Fibroblast of lung (primary cell): ENCODE measurements at regions not wholly inside any gene's neighbourhood (a gene's known extent, or its start where the extent isn't known, plus 50 kb on each side); places are given as distances from the start of the nearest gene placed in this dataset.
"Not testable (repeated sequence)": the region's sequence is repeated elsewhere in the genome, so short reads cannot be mapped to it uniquely, and the experiment has no call there.

Experiments used
- DNase-seq, 2 donors: peaks; one replicate each; pipeline versions ENCODE4 v3.0.0 to v3.0.0-alpha.2; 2010; ENCODE audit warnings: low read depth in 2 of 2
- H2AFZ ChIP-seq: 2 replicates; pipeline ENCODE4 v1.5.1; 2012; ENCODE audit warnings: low read length, control low read depth, inconsistent platforms
- H3K27ac ChIP-seq: 2 replicates; pipeline ENCODE4 v1.5.1; 2011; ENCODE audit warnings: low read length, control low read depth; ENCODE audit not compliant: insufficient read depth
- H3K27me3 ChIP-seq: 2 replicates; pipeline ENCODE4 v1.5.1; 2011; ENCODE audit warnings: mild to moderate bottlenecking, low read length; ENCODE audit not compliant: control insufficient read depth, insufficient read depth
- H3K36me3 ChIP-seq: 2 replicates; pipeline ENCODE4 v1.5.1; 2011; ENCODE audit warnings: low read length; ENCODE audit not compliant: control insufficient read depth, insufficient read depth
- H3K4me1 ChIP-seq: 2 replicates; pipeline ENCODE4 v1.5.1; 2011; ENCODE audit warnings: low read length; ENCODE audit not compliant: control insufficient read depth, insufficient read depth; ENCODE audit errors: extremely low read depth
- H3K4me2 ChIP-seq: 2 replicates; pipeline ENCODE4 v1.5.1; 2011; ENCODE audit warnings: low read length, control low read depth; ENCODE audit not compliant: insufficient read depth; ENCODE audit errors: extremely low read depth
- H3K4me3 ChIP-seq, 4 experiments: fragments of 200-600 bp in 1 of 4; sonication (generic) in 1 of 4; replicated peaks in 1 of 4; 2 replicates each; pipeline ENCODE4 v1.5.1; 2011 to 2016; ENCODE audit warnings: low read length in 4 of 4, low read depth in 3 of 4, mild to moderate bottlenecking in 3 of 4, control low read depth in 2 of 4, inconsistent platforms in 1 of 4, mixed read lengths in 1 of 4; ENCODE audit not compliant: insufficient read depth in 1 of 4; ENCODE audit errors: control extremely low read depth in 1 of 4
- H3K79me2 ChIP-seq: 2 replicates; pipeline ENCODE4 v1.5.1; 2012; ENCODE audit warnings: mild to moderate bottlenecking, low read length, inconsistent platforms; ENCODE audit not compliant: control insufficient read depth, insufficient read depth
- H3K9ac ChIP-seq: 2 replicates; pipeline ENCODE4 v1.5.1; 2011; ENCODE audit warnings: mild to moderate bottlenecking, low read length, control low read depth; ENCODE audit not compliant: insufficient read depth
- H3K9me3 ChIP-seq: 2 replicates; pipeline ENCODE4 v1.5.1; 2012; ENCODE audit warnings: low read depth, low read length; ENCODE audit not compliant: control insufficient read depth, insufficient read depth
- H4K20me1 ChIP-seq: 2 replicates; pipeline ENCODE4 v1.5.1; 2011; ENCODE audit warnings: low read length; ENCODE audit not compliant: control insufficient read depth, insufficient read depth; ENCODE audit errors: extremely low read depth
- CTCF ChIP-seq, 2 donors: IDR thresholded peaks in 1 of 2; conservative IDR thresholded peaks in 1 of 2; 1 replicate in 1 of 2; 2 replicates in 1 of 2; pipeline ENCODE4 v1.5.1; 2011 to 2012; ENCODE audit warnings: low read length in 2 of 2, control low read depth in 1 of 2, inconsistent platforms in 1 of 2, low read depth in 1 of 2, mild to moderate bottlenecking in 1 of 2
- EZH2 ChIP-seq: IDR thresholded peaks from 2 replicates; pipeline ENCODE4 v1.5.1; 2012; ENCODE audit warnings: low read length, control low read depth, mild to moderate bottlenecking; ENCODE audit errors: missing control alignments

- H3K4me3 ChIP-seq = no peak overlapping the region
- no peaks in the 10 kb centered on the region for H4K20me1 ChIP-seq
- no peak overlapping the region for H3K9ac ChIP-seq
- no peaks in the 10 kb centered on the region for H3K27me3 ChIP-seq
- no peaks in the 10 kb centered on the region for H3K4me1 ChIP-seq
- H3K4me2 ChIP-seq = no peak overlapping the region
- DNase-seq = no peak
- no peaks in the 10 kb centered on the region for H3K79me2 ChIP-seq
- no peaks in the 10 kb centered on the region for H3K9me3 ChIP-seq
- H3K36me3 ChIP-seq = no peaks in the 10 kb centered on the region
- H2AFZ ChIP-seq = no peak overlapping the region
- no peak overlapping the region for H3K27ac ChIP-seq
- no peak for TF ChIP-seq CTCF (conservative IDR thresholded peaks at IDR 0.05 in 1 of 2, IDR thresholded peaks at IDR 0.05 in 1 of 2; ENCODE audit: low read depth in 1 of 2, low read length in 2 of 2)
- TF ChIP-seq EZH2 = no peak
These were observed 328.7 kb downstream of the FAM181B start for GRCh38 chr11:82404981-82405380.

- no peaks in the 10 kb centered on the region for H3K4me1 ChIP-seq
- H3K36me3 ChIP-seq = no peaks in the 10 kb centered on the region
- no peaks in the 10 kb centered on the region for H4K20me1 ChIP-seq
- no peak overlapping the region for H3K9ac ChIP-seq
- TF ChIP-seq EZH2 = no peak
- TF ChIP-seq CTCF (conservative IDR thresholded peaks at IDR 0.05 in 1 of 2, IDR thresholded peaks at IDR 0.05 in 1 of 2; ENCODE audit: low read depth in 1 of 2, low read length in 2 of 2) = no peak
- H3K27me3 ChIP-seq = no peaks in the 10 kb centered on the region
- no peak overlapping the region for H3K27ac ChIP-seq
- no peaks in the 10 kb centered on the region for H3K9me3 ChIP-seq
- H3K4me3 ChIP-seq = no peak overlapping the region
- H2AFZ ChIP-seq = no peak overlapping the region
- DNase-seq = no peak
- H3K79me2 ChIP-seq = no peaks in the 10 kb centered on the region
- H3K4me2 ChIP-seq = no peak overlapping the region
These were observed 329.9 kb downstream of the FAM181B start for GRCh38 chr11:82403640-82404305.

GRCh38 chr11:82398300-82398815 is 335.3 kb downstream of the FAM181B start:
- Histone ChIP-seq H3K36me3 (no peaks in the 10 kb centered on the region), H3K4me1 (no peaks in the 10 kb centered on the region), H3K4me3 (no peak overlapping the region), H3K9me3 (no peaks in the 10 kb centered on the region), H3K9ac (no peak overlapping the region), H3K4me2 (no peak overlapping the region), H4K20me1 (no peaks in the 10 kb centered on the region), H3K79me2 (no peaks in the 10 kb centered on the region), H2AFZ (no peak overlapping the region), H3K27ac (no peak overlapping the region), H3K27me3 (no peaks in the 10 kb centered on the region)
- no peak for DNase-seq
- TF ChIP-seq CTCF (conservative IDR thresholded peaks at IDR 0.05 in 1 of 2, IDR thresholded peaks at IDR 0.05 in 1 of 2; ENCODE audit: low read depth in 1 of 2, low read length in 2 of 2) (no peak), EZH2 (no peak)

- H3K36me3 ChIP-seq, H3K4me1 ChIP-seq: not testable (repeated sequence)
These were observed 337.0 kb downstream of the FAM181B start for GRCh38 chr11:82396639-82397038.

More at GRCh38 chr11:82396639-82397038, 337.0 kb downstream of the FAM181B start:
- H2AFZ ChIP-seq, H3K4me2 ChIP-seq, H3K9me3 ChIP-seq, H3K27ac ChIP-seq, H3K4me3 ChIP-seq, H3K9ac ChIP-seq, DNase-seq, H4K20me1 ChIP-seq, H3K79me2 ChIP-seq, H3K27me3 ChIP-seq: not testable (repeated sequence)
